ENCODE measurements at regions not wholly inside any gene's neighbourhood (a gene's known extent, or its start where the extent isn't known, plus 50 kb on each side); places are given as distances from the start of the nearest gene placed in this dataset. TPM values are rescaled to one million over a fixed set of nuclear protein-coding genes. Genes with fewer than 3 reads are reported as not detected.

DNA sequence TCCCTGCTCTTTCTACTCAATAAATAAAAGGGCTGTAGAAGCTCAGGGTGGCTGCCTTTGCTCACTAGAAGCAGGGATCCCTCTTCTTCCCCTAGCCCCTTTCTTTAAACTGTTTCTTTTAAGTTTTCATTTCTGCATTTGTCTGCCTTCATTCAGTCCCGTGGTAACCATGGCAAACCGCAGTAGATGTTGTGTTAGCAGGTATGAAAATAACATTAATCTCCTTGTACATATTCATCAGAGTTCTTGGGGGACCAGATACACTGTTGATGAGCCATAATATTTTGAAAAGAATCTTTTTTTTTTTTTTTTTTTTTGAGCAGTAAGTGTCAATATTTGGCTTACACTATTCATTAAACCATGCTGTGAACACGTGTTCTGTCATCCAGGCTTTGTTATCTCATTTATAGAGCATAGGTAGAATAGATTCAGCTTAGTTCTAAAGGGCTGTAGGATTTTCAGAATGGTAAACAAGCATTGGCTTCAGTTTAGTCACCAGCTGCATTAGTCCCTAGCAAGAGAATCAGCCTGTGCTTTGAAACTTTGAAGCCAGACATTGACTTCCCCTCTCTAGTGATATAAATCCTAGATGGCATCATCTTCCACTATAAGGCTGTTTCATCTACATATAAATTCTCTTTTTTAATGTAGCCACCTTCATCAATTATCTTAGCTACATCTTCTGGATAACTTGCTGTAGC, 59.4 kb upstream of the SPRY2 start:
- TF ChIP-seq, protein P1, sequence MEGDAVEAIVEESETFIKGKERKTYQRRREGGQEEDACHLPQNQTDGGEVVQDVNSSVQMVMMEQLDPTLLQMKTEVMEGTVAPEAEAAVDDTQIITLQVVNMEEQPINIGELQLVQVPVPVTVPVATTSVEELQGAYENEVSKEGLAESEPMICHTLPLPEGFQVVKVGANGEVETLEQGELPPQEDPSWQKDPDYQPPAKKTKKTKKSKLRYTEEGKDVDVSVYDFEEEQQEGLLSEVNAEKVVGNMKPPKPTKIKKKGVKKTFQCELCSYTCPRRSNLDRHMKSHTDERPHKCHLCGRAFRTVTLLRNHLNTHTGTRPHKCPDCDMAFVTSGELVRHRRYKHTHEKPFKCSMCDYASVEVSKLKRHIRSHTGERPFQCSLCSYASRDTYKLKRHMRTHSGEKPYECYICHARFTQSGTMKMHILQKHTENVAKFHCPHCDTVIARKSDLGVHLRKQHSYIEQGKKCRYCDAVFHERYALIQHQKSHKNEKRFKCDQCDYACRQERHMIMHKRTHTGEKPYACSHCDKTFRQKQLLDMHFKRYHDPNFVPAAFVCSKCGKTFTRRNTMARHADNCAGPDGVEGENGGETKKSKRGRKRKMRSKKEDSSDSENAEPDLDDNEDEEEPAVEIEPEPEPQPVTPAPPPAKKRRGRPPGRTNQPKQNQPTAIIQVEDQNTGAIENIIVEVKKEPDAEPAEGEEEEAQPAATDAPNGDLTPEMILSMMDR (IDR thresholded peaks at IDR 0.05) = no peak
- no peak for TF ChIP-seq POLR2A (IDR thresholded peaks at IDR 0.05)
- DNase-seq = no peak
- Histone ChIP-seq H3K36me3 (no peaks in the 10 kb centered on the region), H3K4me3 (replicated peaks in 1 of 3) (no peak overlapping the region), H3K27me3 (no peaks in the 10 kb centered on the region), H3K4me1 (peaks cover 0 to 7% of the 10 kb centered on the region in 2 donors), H3K27ac (no peak overlapping the region), H3K9me3 (no peaks in the 10 kb centered on the region)
- WGBS, 2 donors = 80 to 82% methylated on average over 3 of the region's 3 CpGs
- intact Hi-C loops (cut with DNase I) = no loop called here

DNA sequence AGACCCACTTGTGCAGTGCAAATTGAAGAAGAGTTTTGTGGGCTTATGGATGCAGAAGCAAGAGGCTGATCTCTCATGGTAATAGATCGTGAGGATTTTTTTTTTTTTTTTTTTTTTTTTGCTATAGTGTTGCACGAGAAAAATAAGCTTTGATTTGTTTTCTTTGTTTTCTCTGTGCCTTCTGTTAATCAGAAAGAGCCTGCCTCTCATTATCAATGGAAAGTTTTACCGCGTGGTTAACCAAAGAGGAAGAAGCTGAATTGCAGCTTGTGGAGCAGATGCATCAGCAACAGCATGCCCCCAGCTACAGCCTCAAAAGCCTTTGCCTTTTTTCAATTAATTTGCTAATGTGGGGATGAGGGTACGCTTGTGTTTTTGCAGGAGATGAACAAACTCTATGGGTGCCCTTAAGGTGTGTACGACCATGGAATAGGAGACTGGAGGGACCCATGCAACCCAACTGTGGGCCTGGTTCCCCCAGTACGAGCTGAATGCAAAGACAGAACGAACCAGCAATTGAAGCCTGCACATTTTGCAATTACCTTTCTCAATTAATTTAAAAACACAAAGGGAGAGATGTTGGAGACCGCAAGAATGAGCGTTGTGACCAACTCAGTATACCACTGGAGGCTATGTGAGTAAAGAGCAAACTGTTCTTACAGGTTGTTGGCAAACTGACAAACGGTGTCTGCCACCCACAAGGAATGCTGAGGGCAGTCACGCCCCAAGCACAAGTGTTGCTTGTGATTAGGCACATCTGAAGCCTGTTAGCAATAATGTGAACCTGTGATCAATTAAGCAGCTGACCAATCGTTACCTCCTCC, 58.6 kb upstream of the SPRY2 start:
- H3K27me3 ChIP-seq = no peaks in the 10 kb centered on the region
- TF ChIP-seq, protein P1 (IDR thresholded peaks at IDR 0.05) = peak in 1 of 6 experiments; percentile 24
- TF ChIP-seq POLR2A (IDR thresholded peaks at IDR 0.05) = no peak
- intact Hi-C loops (cut with DNase I) = no loop called here
- DNase-seq = peak; percentile 65 to 68
- peaks cover 0 to 7% of the 10 kb centered on the region in 2 donors for H3K4me1 ChIP-seq
- H3K36me3 ChIP-seq = no peaks in the 10 kb centered on the region
- H3K27ac ChIP-seq = no peak overlapping the region
- H3K4me3 ChIP-seq (replicated peaks in 1 of 3) = no peak overlapping the region
- no peaks in the 10 kb centered on the region for H3K9me3 ChIP-seq
- WGBS, 2 donors = 67 to 71% methylated on average over 13 of the region's 13 CpGs

Small RNA genes lying in the stretch of these regions (small RNA-seq; reads per million reads assigned to genes)
- not detected for gene HIGD1AP2
- not detected for gene RNU6-67P
- not detected for gene RNU6-77P
